ENCODE measurements at regions not wholly inside any gene's neighbourhood (a gene's known extent, or its start where the extent isn't known, plus 50 kb on each side); places are given as distances from the start of the nearest gene placed in this dataset.

GRCh38 chr7:46163246-46163645, 242.2 kb upstream of the IGFBP3 start:
- H3K9me3 ChIP-seq = no peaks in the 10 kb centered on the region
- DNase-seq = no peak
- ATAC-seq = no peak
- H3K27ac ChIP-seq = no peak overlapping the region
- H3K4me3 ChIP-seq = no peak overlapping the region
- no peaks in the 10 kb centered on the region for H3K27me3 ChIP-seq
- intact Hi-C loops (cut with DNase I) = no loop called here
- H3K36me3 ChIP-seq (replicated peaks in 1 of 2; ENCODE audit: insufficient read depth in 1 of 2, low read depth in 2 of 2) = no peaks in the 10 kb centered on the region
- 60 to 69% methylated on average over 1 of the region's 1 CpG for WGBS, 2 donors
- H3K4me1 ChIP-seq = peaks cover 13% of the 10 kb centered on the region
- TF ChIP-seq, protein P1, sequence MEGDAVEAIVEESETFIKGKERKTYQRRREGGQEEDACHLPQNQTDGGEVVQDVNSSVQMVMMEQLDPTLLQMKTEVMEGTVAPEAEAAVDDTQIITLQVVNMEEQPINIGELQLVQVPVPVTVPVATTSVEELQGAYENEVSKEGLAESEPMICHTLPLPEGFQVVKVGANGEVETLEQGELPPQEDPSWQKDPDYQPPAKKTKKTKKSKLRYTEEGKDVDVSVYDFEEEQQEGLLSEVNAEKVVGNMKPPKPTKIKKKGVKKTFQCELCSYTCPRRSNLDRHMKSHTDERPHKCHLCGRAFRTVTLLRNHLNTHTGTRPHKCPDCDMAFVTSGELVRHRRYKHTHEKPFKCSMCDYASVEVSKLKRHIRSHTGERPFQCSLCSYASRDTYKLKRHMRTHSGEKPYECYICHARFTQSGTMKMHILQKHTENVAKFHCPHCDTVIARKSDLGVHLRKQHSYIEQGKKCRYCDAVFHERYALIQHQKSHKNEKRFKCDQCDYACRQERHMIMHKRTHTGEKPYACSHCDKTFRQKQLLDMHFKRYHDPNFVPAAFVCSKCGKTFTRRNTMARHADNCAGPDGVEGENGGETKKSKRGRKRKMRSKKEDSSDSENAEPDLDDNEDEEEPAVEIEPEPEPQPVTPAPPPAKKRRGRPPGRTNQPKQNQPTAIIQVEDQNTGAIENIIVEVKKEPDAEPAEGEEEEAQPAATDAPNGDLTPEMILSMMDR (IDR thresholded peaks at IDR 0.05) = no peak
- no peak for TF ChIP-seq POLR2A (IDR thresholded peaks at IDR 0.05)

GRCh38 chr7:46162609-46163008, 241.5 kb upstream of the IGFBP3 start:
- DNase-seq (peak in 2 of 4 donors; percentile 23 to 29), ATAC-seq (peak; percentile 75)
- Histone ChIP-seq H3K36me3 (replicated peaks in 1 of 2; ENCODE audit: insufficient read depth in 1 of 2, low read depth in 2 of 2) (no peaks in the 10 kb centered on the region), H3K9me3 (no peaks in the 10 kb centered on the region), H3K4me1 (peaks cover 11% of the 10 kb centered on the region), H3K27me3 (no peaks in the 10 kb centered on the region), H3K4me3 (no peak overlapping the region), H3K27ac (no peak overlapping the region)
- WGBS, 2 donors = 10 to 55% methylated on average over 2 to 3 of the region's 3 CpGs
- intact Hi-C loops (cut with DNase I) = no loop called here
- no peak for TF ChIP-seq POLR2A (IDR thresholded peaks at IDR 0.05)
- TF ChIP-seq, protein P1 (IDR thresholded peaks at IDR 0.05) = no peak

DNA sequence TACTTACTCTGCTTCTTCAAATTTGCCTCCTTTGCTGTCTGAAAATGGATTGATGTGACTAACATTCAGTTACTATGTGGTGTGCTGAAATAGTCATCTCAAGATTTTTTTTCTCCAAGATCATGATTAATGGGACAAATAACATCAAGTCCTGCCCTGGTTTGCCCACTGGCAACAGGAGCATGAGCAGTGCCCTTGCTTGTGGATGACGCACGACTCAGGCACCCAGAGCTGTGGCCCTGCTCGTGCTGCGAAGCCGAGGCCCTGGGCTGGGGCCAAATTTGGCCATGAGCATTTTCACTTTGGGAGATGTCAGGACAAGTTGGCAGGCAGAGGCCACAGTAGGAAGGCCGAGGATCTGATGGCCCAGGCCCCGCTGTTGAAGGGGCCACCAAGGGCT, 239.8 kb upstream of the IGFBP3 start:
- intact Hi-C loops (cut with DNase I) = no loop called here
- Histone ChIP-seq H3K27me3 (no peaks in the 10 kb centered on the region), H3K27ac (no peak overlapping the region), H3K9me3 (no peaks in the 10 kb centered on the region), H3K4me3 (no peak overlapping the region), H3K36me3 (replicated peaks in 1 of 2; ENCODE audit: insufficient read depth in 1 of 2, low read depth in 2 of 2) (no peaks in the 10 kb centered on the region), H3K4me1 (peaks cover 11% of the 10 kb centered on the region)
- TF ChIP-seq, protein P1 (IDR thresholded peaks at IDR 0.05) = no peak
- TF ChIP-seq POLR2A (IDR thresholded peaks at IDR 0.05) = no peak
- ATAC-seq (no peak), DNase-seq (no peak)
- 82 to 85% methylated on average over 7 of the region's 7 CpGs for WGBS, 2 donors

DNA sequence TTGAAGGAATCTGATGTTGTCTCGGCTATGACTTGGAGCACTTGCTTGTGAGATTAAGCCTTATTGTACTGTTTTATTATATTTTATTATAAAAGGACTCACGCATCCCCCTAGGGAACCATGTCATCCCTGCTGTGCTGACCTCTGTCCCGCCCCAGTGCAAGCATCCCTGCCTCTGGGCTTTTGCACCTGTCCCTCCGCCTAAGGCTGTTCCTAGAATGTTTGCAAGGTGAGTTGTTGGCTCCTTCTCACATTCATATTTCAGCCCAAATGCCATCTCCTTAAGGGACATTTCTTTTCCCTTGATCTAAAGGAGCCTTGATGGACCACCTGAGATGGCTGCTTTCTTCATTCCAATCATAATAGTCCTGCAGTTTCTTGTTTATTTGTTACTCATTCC, 236.9 kb upstream of the IGFBP3 start:
- Histone ChIP-seq H3K27ac (no peak overlapping the region), H3K9me3 (no peaks in the 10 kb centered on the region), H3K36me3 (replicated peaks in 1 of 2; ENCODE audit: insufficient read depth in 1 of 2, low read depth in 2 of 2) (no peaks in the 10 kb centered on the region), H3K4me3 (no peak overlapping the region), H3K4me1 (peaks cover 7% of the 10 kb centered on the region), H3K27me3 (no peaks in the 10 kb centered on the region)
- DNase-seq (no peak), ATAC-seq (no peak)
- 73 to 78% methylated on average over 4 of the region's 4 CpGs for WGBS, 2 donors
- TF ChIP-seq, protein P1 (IDR thresholded peaks at IDR 0.05) = no peak
- TF ChIP-seq POLR2A (IDR thresholded peaks at IDR 0.05) = no peak
- intact Hi-C loops (cut with DNase I) = no loop called here

DNA sequence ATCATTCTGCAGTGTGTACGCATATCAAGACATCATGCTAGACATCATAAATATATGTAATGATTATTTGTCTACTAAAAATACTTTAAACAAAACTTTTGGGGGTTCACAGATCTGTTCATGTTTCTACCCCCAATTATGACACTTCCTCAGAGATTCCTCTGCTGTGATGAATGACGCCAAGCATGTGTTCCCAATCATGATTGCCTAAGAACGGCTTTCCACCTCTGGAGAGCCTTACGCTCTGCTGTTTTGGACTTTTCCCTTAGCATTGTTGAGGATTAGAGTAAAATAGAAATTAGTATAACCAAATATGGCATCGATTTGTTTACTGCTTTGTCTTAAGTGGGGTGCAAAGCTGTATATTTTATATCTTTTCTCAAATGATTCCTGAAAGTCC, 236.3 kb upstream of the IGFBP3 start:
- no peak for DNase-seq
- H3K27ac ChIP-seq = no peak overlapping the region
- H3K36me3 ChIP-seq (replicated peaks in 1 of 2; ENCODE audit: insufficient read depth in 1 of 2, low read depth in 2 of 2) = no peaks in the 10 kb centered on the region
- TF ChIP-seq POLR2A (IDR thresholded peaks at IDR 0.05) = no peak
- TF ChIP-seq, protein P1 (IDR thresholded peaks at IDR 0.05) = no peak
- 76 to 79% methylated on average over 5 of the region's 5 CpGs for WGBS, 2 donors
- intact Hi-C loops (cut with DNase I) = no loop called here
- no peaks in the 10 kb centered on the region for H3K9me3 ChIP-seq
- ATAC-seq = no peak
- peaks cover 2% of the 10 kb centered on the region for H3K4me1 ChIP-seq
- H3K4me3 ChIP-seq = no peak overlapping the region
- no peaks in the 10 kb centered on the region for H3K27me3 ChIP-seq
